GM23338 (cell line): ENCODE measurements at regions not wholly inside any gene's neighbourhood (a gene's known extent, or its start where the extent isn't known, plus 50 kb on each side); places are given as distances from the start of the nearest gene placed in this dataset.

Experiments
- ATAC-seq: fragments of 200-7000 bp; cut with Tn5 transposase; 3 replicates; pipeline ENCODE4 v1.9.1; 2020
- DNase-seq: peaks from one replicate; pipeline ENCODE4 v3.0.0-alpha.2; 2015; ENCODE audit warnings: low spot score
- H2AFZ ChIP-seq: fragments of 200-600 bp; sonication (generic); 2 replicates; pipeline ENCODE4 v1.8.0; 2016; ENCODE audit warnings: antibody characterized with exemption, mild to moderate bottlenecking, moderate library complexity
- H3F3A ChIP-seq: fragments of 200-600 bp; sonication (generic); replicated peaks from 2 replicates; pipeline ENCODE4 v1.8.0; 2017; ENCODE audit warnings: antibody characterized with exemption, mixed run types, low read depth
- H3K27ac ChIP-seq: fragments of 200-600 bp; sonication (generic); 2 replicates; pipeline ENCODE4 v1.6.1; 2016; ENCODE audit warnings: low read depth
- H3K27me3 ChIP-seq: fragments of 200-600 bp; sonication (generic); 2 replicates; pipeline ENCODE4 v1.8.0; 2016; ENCODE audit warnings: mild to moderate bottlenecking, mixed run types, moderate library complexity; ENCODE audit not compliant: insufficient read depth
- H3K36me3 ChIP-seq: fragments of 200-600 bp; sonication (generic); 2 replicates; pipeline ENCODE4 v1.8.0; 2016; ENCODE audit warnings: mild to moderate bottlenecking; ENCODE audit not compliant: insufficient read depth
- H3K4me1 ChIP-seq: fragments of 200-600 bp; sonication (generic); 2 replicates; pipeline ENCODE4 v1.8.0; 2016; ENCODE audit warnings: mild to moderate bottlenecking, moderate library complexity; ENCODE audit not compliant: insufficient read depth
- H3K4me2 ChIP-seq: fragments of 200-600 bp; sonication (generic); 2 replicates; pipeline ENCODE4 v1.7.1; 2017; ENCODE audit warnings: mixed run types
- H3K4me3 ChIP-seq: fragments of 200-600 bp; sonication (generic); 2 replicates; pipeline ENCODE4 v1.6.1; 2016; ENCODE audit warnings: mixed run types
- H3K79me2 ChIP-seq: fragments of 200-600 bp; sonication (generic); replicated peaks from 2 replicates; pipeline ENCODE4 v1.8.0; 2017; ENCODE audit warnings: mild to moderate bottlenecking; ENCODE audit not compliant: insufficient read depth
- H3K9me2 ChIP-seq: fragments of 200-600 bp; sonication (generic); 2 replicates; pipeline ENCODE4 v1.8.0; 2017; ENCODE audit not compliant: insufficient read depth
- H4K20me1 ChIP-seq: fragments of 200-600 bp; sonication (generic); replicated peaks from 2 replicates; pipeline ENCODE4 v1.8.0; 2017; ENCODE audit warnings: mild to moderate bottlenecking; ENCODE audit not compliant: insufficient read depth
- H3K27ac Mint-ChIP-seq: 2 replicates; pipeline ENCODE4 v1.8.0; 2020; ENCODE audit warnings: inconsistent platforms, mild to moderate bottlenecking, moderate library complexity, mixed read lengths
- H3K27me3 Mint-ChIP-seq: 3 replicates; pipeline ENCODE4 v1.8.0; 2022; ENCODE audit warnings: low read depth, mild to moderate bottlenecking, moderate library complexity, mixed read lengths, inconsistent platforms; ENCODE audit not compliant: insufficient read depth, poor library complexity
- H3K36me3 Mint-ChIP-seq: 3 replicates; pipeline ENCODE4 v1.8.0; 2021; ENCODE audit warnings: low read depth, mild to moderate bottlenecking, inconsistent platforms, moderate library complexity, mixed read lengths
- H3K4me1 Mint-ChIP-seq: 3 replicates; pipeline ENCODE4 v1.8.0; 2020; ENCODE audit warnings: mild to moderate bottlenecking, inconsistent platforms, mixed read lengths
- H3K4me3 Mint-ChIP-seq: 3 replicates; pipeline ENCODE4 v1.8.0; 2021; ENCODE audit warnings: moderate library complexity, mild to moderate bottlenecking, inconsistent platforms, mixed read lengths
- H3K9me3 Mint-ChIP-seq: 3 replicates; pipeline ENCODE4 v1.8.0; 2020; ENCODE audit warnings: moderate library complexity, mild to moderate bottlenecking, inconsistent platforms, mixed read lengths
- CREB1 ChIP-seq: fragments of 250-450 bp; sonication (Bioruptor Pico); IDR thresholded peaks from 2 replicates; pipeline ENCODE4 v1.5.0; 2020; ENCODE audit warnings: low read depth, mild to moderate bottlenecking, moderate library complexity
- CTCF ChIP-seq, 2 experiments: fragments of 200-600 bp in 1 of 2; sonication (generic) in 1 of 2; conservative IDR thresholded peaks; 2 replicates each; pipeline versions ENCODE4 v1.5.1 to v1.6.1; 2016 to 2017; ENCODE audit warnings: antibody characterized with exemption in 2 of 2, low read depth in 2 of 2, mild to moderate bottlenecking in 2 of 2, moderate library complexity in 1 of 2
- EZH2 ChIP-seq: fragments of 200-600 bp; sonication (generic); IDR thresholded peaks from one replicate; pipeline ENCODE4 v1.8.0; 2017; ENCODE audit warnings: antibody characterized with exemption, mild to moderate bottlenecking, low read depth; ENCODE audit not compliant: unreplicated experiment
- EZH2phosphoT487 ChIP-seq: fragments of 200-600 bp; sonication (generic); IDR thresholded peaks from one replicate; pipeline ENCODE4 v1.8.1; 2018; ENCODE audit warnings: antibody characterized with exemption; ENCODE audit not compliant: unreplicated experiment
- JUNB ChIP-seq: IDR thresholded peaks from one replicate; pipeline ENCODE4 v1.6.1; 2016; ENCODE audit warnings: antibody characterized with exemption; ENCODE audit not compliant: unreplicated experiment
- NANOG ChIP-seq: IDR thresholded peaks from 2 replicates; pipeline ENCODE4 v1.6.1; 2016; ENCODE audit warnings: antibody characterized with exemption, borderline replicate concordance
- POLR2AphosphoS5 ChIP-seq: IDR thresholded peaks from 2 replicates; pipeline ENCODE4 v1.6.1; 2016; ENCODE audit warnings: antibody characterized with exemption, low read depth
- STAT1 ChIP-seq: IDR thresholded peaks from one replicate; pipeline ENCODE4 v1.6.1; 2016; ENCODE audit warnings: antibody characterized with exemption; ENCODE audit not compliant: unreplicated experiment
- ZNF114 ChIP-seq: fragments of 250-450 bp; sonication (Bioruptor Pico); IDR thresholded peaks from 2 replicates; pipeline ENCODE4 v1.5.0; 2020; ENCODE audit warnings: mild to moderate bottlenecking, moderate library complexity
- ZNF331 ChIP-seq: fragments of 250-450 bp; sonication (Bioruptor Pico); IDR thresholded peaks from 2 replicates; pipeline ENCODE4 v1.5.0; 2020; ENCODE audit warnings: low read depth, mild to moderate bottlenecking, moderate library complexity
- TF ChIP-seq, protein P1 (sequence below): fragments of 250-450 bp; sonication (Bioruptor Pico); IDR thresholded peaks from 2 replicates; pipeline ENCODE4 v1.5.0; 2020; ENCODE audit warnings: mild to moderate bottlenecking, moderate library complexity
- TF ChIP-seq, protein P2 (sequence below): IDR thresholded peaks from 2 replicates; pipeline ENCODE4 v1.6.1; 2016; ENCODE audit warnings: antibody characterized with exemption
- TF ChIP-seq, protein P3 (sequence below): IDR thresholded peaks from one replicate; pipeline ENCODE4 v1.6.1; 2018; ENCODE audit warnings: antibody characterized with exemption; ENCODE audit not compliant: unreplicated experiment

- ATAC-seq (peak; percentile 32; the same call in 2 of the 3 replicates), DNase-seq (peak; percentile 12)
- Mint-ChIP-seq H3K4me3 (no peak overlapping the region), H3K27ac (no peak overlapping the region), H3K9me3 (peaks cover under 1% of the 10 kb centered on the region; the same call in 1 of the 3 replicates), H3K4me1 (peaks cover 2% of the 10 kb centered on the region), H3K36me3 (no peaks in the 10 kb centered on the region), H3K27me3 (no peaks in the 10 kb centered on the region)
- Histone ChIP-seq H3F3A (no peaks in the 10 kb centered on the region), H2AFZ (no peak overlapping the region), H4K20me1 (no peaks in the 10 kb centered on the region), H3K27me3 (no peaks in the 10 kb centered on the region), H3K36me3 (no peaks in the 10 kb centered on the region), H3K9me2 (no peaks in the 10 kb centered on the region), H3K4me2 (no peak overlapping the region), H3K4me3 (no peak overlapping the region), H3K79me2 (no peaks in the 10 kb centered on the region), H3K27ac (no peak overlapping the region), H3K4me1 (no peaks in the 10 kb centered on the region)
- TF ChIP-seq NANOG (no peak), JUNB (no peak), STAT1 (no peak), EZH2 (no peak), CREB1 (CRISPR knock-in tag) (no peak), POLR2AphosphoS5 (no peak), ZNF114 (CRISPR knock-in tag) (no peak), EZH2phosphoT487 (no peak), CTCF (conservative IDR thresholded peaks at IDR 0.05; ENCODE audit: low read depth in 2 of 2) (no peak), ZNF331 (CRISPR knock-in tag) (no peak)
- TF ChIP-seq, protein P1, sequence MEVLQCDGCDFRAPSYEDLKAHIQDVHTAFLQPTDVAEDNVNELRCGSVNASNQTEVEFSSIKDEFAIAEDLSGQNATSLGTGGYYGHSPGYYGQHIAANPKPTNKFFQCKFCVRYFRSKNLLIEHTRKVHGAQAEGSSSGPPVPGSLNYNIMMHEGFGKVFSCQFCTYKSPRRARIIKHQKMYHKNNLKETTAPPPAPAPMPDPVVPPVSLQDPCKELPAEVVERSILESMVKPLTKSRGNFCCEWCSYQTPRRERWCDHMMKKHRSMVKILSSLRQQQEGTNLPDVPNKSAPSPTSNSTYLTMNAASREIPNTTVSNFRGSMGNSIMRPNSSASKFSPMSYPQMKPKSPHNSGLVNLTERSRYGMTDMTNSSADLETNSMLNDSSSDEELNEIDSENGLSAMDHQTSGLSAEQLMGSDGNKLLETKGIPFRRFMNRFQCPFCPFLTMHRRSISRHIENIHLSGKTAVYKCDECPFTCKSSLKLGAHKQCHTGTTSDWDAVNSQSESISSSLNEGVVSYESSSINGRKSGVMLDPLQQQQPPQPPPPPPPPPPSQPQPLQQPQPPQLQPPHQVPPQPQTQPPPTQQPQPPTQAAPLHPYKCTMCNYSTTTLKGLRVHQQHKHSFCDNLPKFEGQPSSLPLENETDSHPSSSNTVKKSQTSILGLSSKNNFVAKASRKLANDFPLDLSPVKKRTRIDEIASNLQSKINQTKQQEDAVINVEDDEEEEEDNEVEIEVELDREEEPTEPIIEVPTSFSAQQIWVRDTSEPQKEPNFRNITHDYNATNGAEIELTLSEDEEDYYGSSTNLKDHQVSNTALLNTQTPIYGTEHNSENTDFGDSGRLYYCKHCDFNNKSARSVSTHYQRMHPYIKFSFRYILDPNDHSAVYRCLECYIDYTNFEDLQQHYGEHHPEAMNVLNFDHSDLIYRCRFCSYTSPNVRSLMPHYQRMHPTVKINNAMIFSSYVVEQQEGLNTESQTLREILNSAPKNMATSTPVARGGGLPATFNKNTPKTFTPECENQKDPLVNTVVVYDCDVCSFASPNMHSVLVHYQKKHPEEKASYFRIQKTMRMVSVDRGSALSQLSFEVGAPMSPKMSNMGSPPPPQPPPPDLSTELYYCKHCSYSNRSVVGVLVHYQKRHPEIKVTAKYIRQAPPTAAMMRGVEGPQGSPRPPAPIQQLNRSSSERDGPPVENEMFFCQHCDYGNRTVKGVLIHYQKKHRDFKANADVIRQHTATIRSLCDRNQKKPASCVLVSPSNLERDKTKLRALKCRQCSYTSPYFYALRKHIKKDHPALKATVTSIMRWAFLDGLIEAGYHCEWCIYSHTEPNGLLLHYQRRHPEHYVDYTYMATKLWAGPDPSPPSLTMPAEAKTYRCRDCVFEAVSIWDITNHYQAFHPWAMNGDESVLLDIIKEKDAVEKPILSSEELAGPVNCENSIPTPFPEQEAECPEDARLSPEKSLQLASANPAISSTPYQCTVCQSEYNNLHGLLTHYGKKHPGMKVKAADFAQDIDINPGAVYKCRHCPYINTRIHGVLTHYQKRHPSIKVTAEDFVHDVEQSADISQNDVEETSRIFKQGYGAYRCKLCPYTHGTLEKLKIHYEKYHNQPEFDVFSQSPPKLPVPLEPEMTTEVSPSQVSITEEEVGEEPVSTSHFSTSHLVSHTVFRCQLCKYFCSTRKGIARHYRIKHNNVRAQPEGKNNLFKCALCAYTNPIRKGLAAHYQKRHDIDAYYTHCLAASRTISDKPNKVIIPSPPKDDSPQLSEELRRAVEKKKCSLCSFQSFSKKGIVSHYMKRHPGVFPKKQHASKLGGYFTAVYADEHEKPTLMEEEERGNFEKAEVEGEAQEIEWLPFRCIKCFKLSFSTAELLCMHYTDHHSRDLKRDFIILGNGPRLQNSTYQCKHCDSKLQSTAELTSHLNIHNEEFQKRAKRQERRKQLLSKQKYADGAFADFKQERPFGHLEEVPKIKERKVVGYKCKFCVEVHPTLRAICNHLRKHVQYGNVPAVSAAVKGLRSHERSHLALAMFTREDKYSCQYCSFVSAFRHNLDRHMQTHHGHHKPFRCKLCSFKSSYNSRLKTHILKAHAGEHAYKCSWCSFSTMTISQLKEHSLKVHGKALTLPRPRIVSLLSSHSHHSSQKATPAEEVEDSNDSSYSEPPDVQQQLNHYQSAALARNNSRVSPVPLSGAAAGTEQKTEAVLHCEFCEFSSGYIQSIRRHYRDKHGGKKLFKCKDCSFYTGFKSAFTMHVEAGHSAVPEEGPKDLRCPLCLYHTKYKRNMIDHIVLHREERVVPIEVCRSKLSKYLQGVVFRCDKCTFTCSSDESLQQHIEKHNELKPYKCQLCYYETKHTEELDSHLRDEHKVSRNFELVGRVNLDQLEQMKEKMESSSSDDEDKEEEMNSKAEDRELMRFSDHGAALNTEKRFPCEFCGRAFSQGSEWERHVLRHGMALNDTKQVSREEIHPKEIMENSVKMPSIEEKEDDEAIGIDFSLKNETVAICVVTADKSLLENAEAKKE (CRISPR knock-in tag), result no peak
- TF ChIP-seq, protein P2, sequence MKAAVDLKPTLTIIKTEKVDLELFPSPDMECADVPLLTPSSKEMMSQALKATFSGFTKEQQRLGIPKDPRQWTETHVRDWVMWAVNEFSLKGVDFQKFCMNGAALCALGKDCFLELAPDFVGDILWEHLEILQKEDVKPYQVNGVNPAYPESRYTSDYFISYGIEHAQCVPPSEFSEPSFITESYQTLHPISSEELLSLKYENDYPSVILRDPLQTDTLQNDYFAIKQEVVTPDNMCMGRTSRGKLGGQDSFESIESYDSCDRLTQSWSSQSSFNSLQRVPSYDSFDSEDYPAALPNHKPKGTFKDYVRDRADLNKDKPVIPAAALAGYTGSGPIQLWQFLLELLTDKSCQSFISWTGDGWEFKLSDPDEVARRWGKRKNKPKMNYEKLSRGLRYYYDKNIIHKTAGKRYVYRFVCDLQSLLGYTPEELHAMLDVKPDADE, result no peak
- TF ChIP-seq, protein P3, sequence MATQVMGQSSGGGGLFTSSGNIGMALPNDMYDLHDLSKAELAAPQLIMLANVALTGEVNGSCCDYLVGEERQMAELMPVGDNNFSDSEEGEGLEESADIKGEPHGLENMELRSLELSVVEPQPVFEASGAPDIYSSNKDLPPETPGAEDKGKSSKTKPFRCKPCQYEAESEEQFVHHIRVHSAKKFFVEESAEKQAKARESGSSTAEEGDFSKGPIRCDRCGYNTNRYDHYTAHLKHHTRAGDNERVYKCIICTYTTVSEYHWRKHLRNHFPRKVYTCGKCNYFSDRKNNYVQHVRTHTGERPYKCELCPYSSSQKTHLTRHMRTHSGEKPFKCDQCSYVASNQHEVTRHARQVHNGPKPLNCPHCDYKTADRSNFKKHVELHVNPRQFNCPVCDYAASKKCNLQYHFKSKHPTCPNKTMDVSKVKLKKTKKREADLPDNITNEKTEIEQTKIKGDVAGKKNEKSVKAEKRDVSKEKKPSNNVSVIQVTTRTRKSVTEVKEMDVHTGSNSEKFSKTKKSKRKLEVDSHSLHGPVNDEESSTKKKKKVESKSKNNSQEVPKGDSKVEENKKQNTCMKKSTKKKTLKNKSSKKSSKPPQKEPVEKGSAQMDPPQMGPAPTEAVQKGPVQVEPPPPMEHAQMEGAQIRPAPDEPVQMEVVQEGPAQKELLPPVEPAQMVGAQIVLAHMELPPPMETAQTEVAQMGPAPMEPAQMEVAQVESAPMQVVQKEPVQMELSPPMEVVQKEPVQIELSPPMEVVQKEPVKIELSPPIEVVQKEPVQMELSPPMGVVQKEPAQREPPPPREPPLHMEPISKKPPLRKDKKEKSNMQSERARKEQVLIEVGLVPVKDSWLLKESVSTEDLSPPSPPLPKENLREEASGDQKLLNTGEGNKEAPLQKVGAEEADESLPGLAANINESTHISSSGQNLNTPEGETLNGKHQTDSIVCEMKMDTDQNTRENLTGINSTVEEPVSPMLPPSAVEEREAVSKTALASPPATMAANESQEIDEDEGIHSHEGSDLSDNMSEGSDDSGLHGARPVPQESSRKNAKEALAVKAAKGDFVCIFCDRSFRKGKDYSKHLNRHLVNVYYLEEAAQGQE, result no peak
These were observed 577.9 kb downstream of the ISL1 start for GRCh38 chr5:51961154-51961562.
